ENCODE measurements at regions not wholly inside any gene's neighbourhood (a gene's known extent, or its start where the extent isn't known, plus 50 kb on each side); places are given as distances from the start of the nearest gene placed in this dataset.

DNA sequence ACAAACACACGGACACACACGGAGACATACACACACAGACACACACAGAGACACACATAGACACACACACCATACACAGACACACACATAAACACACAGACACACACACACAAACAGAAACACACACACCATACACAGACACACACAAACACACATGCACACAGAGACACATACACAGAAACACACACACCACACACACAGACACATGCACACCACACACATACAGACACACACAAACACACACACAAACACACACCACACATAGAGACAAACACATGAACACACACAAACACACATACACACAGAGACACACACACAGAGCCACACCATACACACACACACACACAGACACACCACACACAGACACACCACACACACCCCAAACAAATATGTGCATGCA lies 152.7 kb upstream of the FOXD4L5 start:
- TF ChIP-seq, protein P1, sequence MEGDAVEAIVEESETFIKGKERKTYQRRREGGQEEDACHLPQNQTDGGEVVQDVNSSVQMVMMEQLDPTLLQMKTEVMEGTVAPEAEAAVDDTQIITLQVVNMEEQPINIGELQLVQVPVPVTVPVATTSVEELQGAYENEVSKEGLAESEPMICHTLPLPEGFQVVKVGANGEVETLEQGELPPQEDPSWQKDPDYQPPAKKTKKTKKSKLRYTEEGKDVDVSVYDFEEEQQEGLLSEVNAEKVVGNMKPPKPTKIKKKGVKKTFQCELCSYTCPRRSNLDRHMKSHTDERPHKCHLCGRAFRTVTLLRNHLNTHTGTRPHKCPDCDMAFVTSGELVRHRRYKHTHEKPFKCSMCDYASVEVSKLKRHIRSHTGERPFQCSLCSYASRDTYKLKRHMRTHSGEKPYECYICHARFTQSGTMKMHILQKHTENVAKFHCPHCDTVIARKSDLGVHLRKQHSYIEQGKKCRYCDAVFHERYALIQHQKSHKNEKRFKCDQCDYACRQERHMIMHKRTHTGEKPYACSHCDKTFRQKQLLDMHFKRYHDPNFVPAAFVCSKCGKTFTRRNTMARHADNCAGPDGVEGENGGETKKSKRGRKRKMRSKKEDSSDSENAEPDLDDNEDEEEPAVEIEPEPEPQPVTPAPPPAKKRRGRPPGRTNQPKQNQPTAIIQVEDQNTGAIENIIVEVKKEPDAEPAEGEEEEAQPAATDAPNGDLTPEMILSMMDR (conservative IDR thresholded peaks at IDR 0.05; ENCODE audit: low read depth, low read length) = no peak
- no peak for TF ChIP-seq EZH2 (IDR thresholded peaks at IDR 0.05; ENCODE audit: borderline replicate concordance, low read depth, low read length, poor library complexity, severe bottlenecking)

Data from A673 (cell line).